ENCODE measurements at regions not wholly inside any gene's neighbourhood (a gene's known extent, or its start where the extent isn't known, plus 50 kb on each side); places are given as distances from the start of the nearest gene placed in this dataset.
"Not testable (repeated sequence)": the region's sequence is repeated elsewhere in the genome, so short reads cannot be mapped to it uniquely, and the experiment has no call there.

GRCh38 chr6:56816370-56816769 is 138.5 kb upstream of the BEND6 start:
- H3K9ac ChIP-seq (ENCODE audit: low read length) = no peak overlapping the region
- H3K4me2 ChIP-seq (ENCODE audit: low read depth, low read length, poor library complexity, severe bottlenecking) = no peak overlapping the region
- H3K36me3 ChIP-seq (ENCODE audit: low read length) = no peaks in the 10 kb centered on the region
- no peaks in the 10 kb centered on the region for H3K9me3 ChIP-seq (ENCODE audit: insufficient read depth, low read length)
- no peaks in the 10 kb centered on the region for H3F3A ChIP-seq (ENCODE audit: insufficient read depth)
- H3K9me2 ChIP-seq (replicated peaks; ENCODE audit: insufficient read depth, low read length) = no peaks in the 10 kb centered on the region
- TF ChIP-seq CTCF (IDR thresholded peaks at IDR 0.05; ENCODE audit: insufficient read depth, low read length, poor library complexity, severe bottlenecking) (no peak), EZH2phosphoT487 (conservative IDR thresholded peaks at IDR 0.05; ENCODE audit: low read length) (no peak)
- no peak overlapping the region for H3K4me3 ChIP-seq (ENCODE audit: insufficient read depth, low read length, poor library complexity, severe bottlenecking)
- H4K20me1 ChIP-seq (ENCODE audit: low read depth, low read length) = no peaks in the 10 kb centered on the region
- H3K27me3 ChIP-seq (ENCODE audit: low read length) = no peaks in the 10 kb centered on the region
- no peaks in the 10 kb centered on the region for H3K79me2 ChIP-seq (ENCODE audit: insufficient read depth, low read length)
- no peak overlapping the region for H3K27ac ChIP-seq (ENCODE audit: low read depth, low read length)
- no peak overlapping the region for H2AFZ ChIP-seq (ENCODE audit: low read depth, low read length, severe bottlenecking)

GRCh38 chr6:56815436-56815835 is 139.5 kb upstream of the BEND6 start:
- Histone ChIP-seq H3K36me3 (ENCODE audit: low read length) (no peaks in the 10 kb centered on the region), H3K9ac (ENCODE audit: low read length) (no peak overlapping the region), H3K4me2 (ENCODE audit: low read depth, low read length, poor library complexity, severe bottlenecking) (no peak overlapping the region), H3K4me3 (ENCODE audit: insufficient read depth, low read length, poor library complexity, severe bottlenecking) (no peak overlapping the region), H3K27me3 (ENCODE audit: low read length) (no peaks in the 10 kb centered on the region), H3F3A (ENCODE audit: insufficient read depth) (no peaks in the 10 kb centered on the region), H3K9me2 (replicated peaks; ENCODE audit: insufficient read depth, low read length) (no peaks in the 10 kb centered on the region), H3K79me2 (ENCODE audit: insufficient read depth, low read length) (no peaks in the 10 kb centered on the region), H2AFZ (ENCODE audit: low read depth, low read length, severe bottlenecking) (no peak overlapping the region), H3K9me3 (ENCODE audit: insufficient read depth, low read length) (no peaks in the 10 kb centered on the region), H3K27ac (ENCODE audit: low read depth, low read length) (no peak overlapping the region), H4K20me1 (ENCODE audit: low read depth, low read length) (no peaks in the 10 kb centered on the region)
- TF ChIP-seq EZH2phosphoT487 (conservative IDR thresholded peaks at IDR 0.05; ENCODE audit: low read length) (no peak), CTCF (IDR thresholded peaks at IDR 0.05; ENCODE audit: insufficient read depth, low read length, poor library complexity, severe bottlenecking) (no peak)

- TF ChIP-seq EZH2phosphoT487 (conservative IDR thresholded peaks at IDR 0.05; ENCODE audit: low read length) (no peak), CTCF (IDR thresholded peaks at IDR 0.05; ENCODE audit: insufficient read depth, low read length, poor library complexity, severe bottlenecking) (no peak)
- Histone ChIP-seq H3K9ac (ENCODE audit: low read length) (no peak overlapping the region), H3K79me2 (ENCODE audit: insufficient read depth, low read length) (no peaks in the 10 kb centered on the region), H3K9me3 (ENCODE audit: insufficient read depth, low read length) (no peaks in the 10 kb centered on the region), H3K9me2 (replicated peaks; ENCODE audit: insufficient read depth, low read length) (no peaks in the 10 kb centered on the region), H2AFZ (ENCODE audit: low read depth, low read length, severe bottlenecking) (no peak overlapping the region), H3K27me3 (ENCODE audit: low read length) (no peaks in the 10 kb centered on the region), H3K36me3 (ENCODE audit: low read length) (no peaks in the 10 kb centered on the region), H3K27ac (ENCODE audit: low read depth, low read length) (no peak overlapping the region), H3K4me3 (ENCODE audit: insufficient read depth, low read length, poor library complexity, severe bottlenecking) (no peak overlapping the region), H3K4me2 (ENCODE audit: low read depth, low read length, poor library complexity, severe bottlenecking) (no peak overlapping the region), H3F3A (ENCODE audit: insufficient read depth) (no peaks in the 10 kb centered on the region), H4K20me1 (ENCODE audit: low read depth, low read length) (no peaks in the 10 kb centered on the region)
Measured at GRCh38 chr6:56814802-56815201, 140.1 kb upstream of the BEND6 start.

- Histone ChIP-seq H3K4me3 (ENCODE audit: insufficient read depth, low read length, poor library complexity, severe bottlenecking) (no peak overlapping the region), H4K20me1 (ENCODE audit: low read depth, low read length) (no peaks in the 10 kb centered on the region), H3K27ac (ENCODE audit: low read depth, low read length) (no peak overlapping the region), H2AFZ (ENCODE audit: low read depth, low read length, severe bottlenecking) (no peak overlapping the region), H3K9me3 (ENCODE audit: insufficient read depth, low read length) (no peaks in the 10 kb centered on the region), H3F3A (ENCODE audit: insufficient read depth) (no peaks in the 10 kb centered on the region), H3K9me2 (replicated peaks; ENCODE audit: insufficient read depth, low read length) (no peaks in the 10 kb centered on the region), H3K9ac (ENCODE audit: low read length) (no peak overlapping the region), H3K27me3 (ENCODE audit: low read length) (no peaks in the 10 kb centered on the region), H3K4me2 (ENCODE audit: low read depth, low read length, poor library complexity, severe bottlenecking) (no peak overlapping the region), H3K79me2 (ENCODE audit: insufficient read depth, low read length) (no peaks in the 10 kb centered on the region), H3K36me3 (ENCODE audit: low read length) (no peaks in the 10 kb centered on the region)
- TF ChIP-seq CTCF (IDR thresholded peaks at IDR 0.05; ENCODE audit: insufficient read depth, low read length, poor library complexity, severe bottlenecking) = no peak
- TF ChIP-seq EZH2phosphoT487 (conservative IDR thresholded peaks at IDR 0.05; ENCODE audit: low read length) = no peak
Measured at GRCh38 chr6:56814308-56814707, 140.6 kb upstream of the BEND6 start.

GRCh38 chr6:56812851-56813250 is 142.1 kb upstream of the BEND6 start:
- not testable (repeated sequence) for H3K9ac ChIP-seq (ENCODE audit: low read length); H2AFZ ChIP-seq (ENCODE audit: low read depth, low read length, severe bottlenecking); H3K79me2 ChIP-seq (ENCODE audit: insufficient read depth, low read length); H3K9me3 ChIP-seq (ENCODE audit: insufficient read depth, low read length); H3K4me2 ChIP-seq (ENCODE audit: low read depth, low read length, poor library complexity, severe bottlenecking); H4K20me1 ChIP-seq (ENCODE audit: low read depth, low read length); H3K4me3 ChIP-seq (ENCODE audit: insufficient read depth, low read length, poor library complexity, severe bottlenecking); H3K36me3 ChIP-seq (ENCODE audit: low read length); H3F3A ChIP-seq (ENCODE audit: insufficient read depth); H3K27me3 ChIP-seq (ENCODE audit: low read length); H3K27ac ChIP-seq (ENCODE audit: low read depth, low read length); H3K9me2 ChIP-seq (replicated peaks; ENCODE audit: insufficient read depth, low read length)
